HepG2 (cell line): ENCODE measurements at regions not wholly inside any gene's neighbourhood (a gene's known extent, or its start where the extent isn't known, plus 50 kb on each side); places are given as distances from the start of the nearest gene placed in this dataset.

Source experiments
- ATAC-seq: fragments of 200-7000 bp; cut with Tn5 transposase; 3 replicates; pipeline ENCODE4 v1.9.1; 2020; ENCODE audit warnings: mild to moderate bottlenecking, moderate library complexity
- BruUV-seq: library from RNA; stranded (reverse); fragments of 400-500 nt; replicated peaks from 2 replicates; lab custom pipeline; 2021; lab: Mats Ljungman, UMichigan
- CTCF ChIA-PET: fragments of 300-600 bp; formaldehyde crosslinking; extraction: SDS; loops from one replicate; lab custom pipeline; 2021; ENCODE audit warnings: low total read pairs, inconsistent platforms, low intra/inter-chr PET ratio; lab: Yijun Ruan, JAX
- POLR2A ChIA-PET: fragments of 350-600 bp; sonication (Branson Sonifier 250); formaldehyde crosslinking; loops from one replicate; lab custom pipeline; 2020; ENCODE audit warnings: antibody characterized with exemption, inconsistent platforms; lab: Yijun Ruan, JAX
- DNase-seq: peaks from one replicate; pipeline ENCODE4 v3.0.0-alpha.2; 2015; ENCODE audit warnings: low spot score
- FAIRE-seq: peaks from 3 replicates; lab custom pipeline; 2011; peaks lifted over from hg19 to GRCh38; lab: Jason Lieb, UNC
- H2AFZ ChIP-seq: one replicate; pipeline ENCODE4 v1.6.1; 2011; ENCODE audit warnings: low read length, inconsistent platforms
- H3K27ac ChIP-seq: fragments of 300-600 bp; 3 replicates; pipeline ENCODE4 v1.8.0; 2011; ENCODE audit warnings: mixed run types, mild to moderate bottlenecking, mixed read lengths, low read length, inconsistent platforms; ENCODE audit not compliant: insufficient read depth; ENCODE audit errors: extremely low read length
- H3K27me3 ChIP-seq, 2 experiments: fragments of 200-600 bp in 1 of 2; 2 replicates in 1 of 2; 3 replicates in 1 of 2; pipeline versions ENCODE4 v1.6.0 to v1.8.0; 2011; ENCODE audit warnings: low read length in 2 of 2, mild to moderate bottlenecking in 2 of 2, moderate library complexity in 2 of 2, inconsistent platforms in 1 of 2; ENCODE audit not compliant: insufficient read depth in 2 of 2, control insufficient read depth in 1 of 2
- H3K36me3 ChIP-seq, 2 experiments: fragments of 200-600 bp in 1 of 2; replicated peaks in 1 of 2; 2 replicates in 1 of 2; 3 replicates in 1 of 2; pipeline versions ENCODE4 v1.5.1 to v1.8.0; 2011; ENCODE audit warnings: low read length in 2 of 2, inconsistent platforms in 1 of 2; ENCODE audit not compliant: insufficient read depth in 2 of 2, control insufficient read depth in 1 of 2
- H3K4me1 ChIP-seq: 2 replicates; pipeline ENCODE4 v1.5.1; 2012; ENCODE audit warnings: low read length, inconsistent platforms; ENCODE audit not compliant: insufficient read depth
- H3K4me2 ChIP-seq: 2 replicates; pipeline ENCODE4 v1.6.0; 2011; ENCODE audit warnings: low read depth, low read length, inconsistent platforms
- H3K4me3 ChIP-seq, 3 experiments: fragments of 200-600 bp in 1 of 3; sonication (generic), shearing (Covaris generic) in 1 of 3; replicated peaks in 1 of 3; 2 replicates each; pipeline ENCODE4 v1.5.1; 2011 to 2016; ENCODE audit warnings: low read length in 3 of 3, inconsistent platforms in 2 of 3, low read depth in 2 of 3, mild to moderate bottlenecking in 2 of 3, control low read depth in 1 of 3, mixed read lengths in 1 of 3; ENCODE audit not compliant: insufficient read depth in 1 of 3
- H3K79me2 ChIP-seq: one replicate; pipeline ENCODE4 v1.6.1; 2011; ENCODE audit warnings: low read length, inconsistent platforms; ENCODE audit not compliant: insufficient read depth
- H3K9ac ChIP-seq: 2 replicates; pipeline ENCODE4 v1.6.0; 2011; ENCODE audit warnings: mild to moderate bottlenecking, low read depth, low read length, inconsistent platforms; ENCODE audit not compliant: insufficient read depth
- H3K9me3 ChIP-seq: 2 replicates; pipeline ENCODE4 v1.5.1; 2012; ENCODE audit warnings: mild to moderate bottlenecking, low read length
- H4K20me1 ChIP-seq: 2 replicates; pipeline ENCODE4 v1.6.0; 2011; ENCODE audit warnings: inconsistent platforms, mild to moderate bottlenecking, low read length, moderate library complexity; ENCODE audit not compliant: insufficient read depth
- ATF7 ChIP-seq, 2 experiments: fragments of 450-650 bp in 1 of 2; sonication (generic) in 1 of 2; formaldehyde crosslinking in 1 of 2; IDR thresholded peaks; 2 replicates each; pipeline versions ENCODE4 v1.4.0 to v1.6.1; 2016 to 2020; ENCODE audit warnings: antibody characterized with exemption in 1 of 2, mild to moderate bottlenecking in 1 of 2, missing genetic modification reagents in 1 of 2
- CBFB ChIP-seq: sonication (generic); formaldehyde crosslinking; IDR thresholded peaks from 2 replicates; pipeline ENCODE4 v1.4.0; 2020; ENCODE audit warnings: missing genetic modification reagents
- HMGXB4 ChIP-seq, 2 experiments: sonication (generic) in 1 of 2; formaldehyde crosslinking in 1 of 2; IDR thresholded peaks; 2 replicates each; pipeline versions ENCODE4 v1.4.0 to v1.6.1; 2018 to 2020; ENCODE audit warnings: missing genetic modification reagents in 2 of 2, borderline replicate concordance in 1 of 2, low read depth in 1 of 2, mild to moderate bottlenecking in 1 of 2, missing biosample characterization in 1 of 2
- KAT7 ChIP-seq: IDR thresholded peaks from 2 replicates; pipeline ENCODE4 v1.6.1; 2018; ENCODE audit warnings: borderline replicate concordance, missing compliant biosample characterization
- MBD4 ChIP-seq: IDR thresholded peaks from 2 replicates; pipeline ENCODE4 v1.6.1; 2012; ENCODE audit warnings: low read length, inconsistent platforms, borderline replicate concordance
- NFYC ChIP-seq: IDR thresholded peaks from 2 replicates; pipeline ENCODE4 v1.6.1; 2016; ENCODE audit warnings: missing genetic modification reagents, missing compliant biosample characterization
- POGZ ChIP-seq: sonication (generic); formaldehyde crosslinking; IDR thresholded peaks from 2 replicates; pipeline ENCODE4 v1.4.0; 2020; ENCODE audit warnings: mild to moderate bottlenecking, missing genetic modification reagents
- SNRNP70 ChIP-seq: fragments of 200-400 bp; formaldehyde crosslinking; IDR thresholded peaks from 2 replicates; pipeline ENCODE4 v1.6.1; 2017; ENCODE audit warnings: mild to moderate bottlenecking, low read depth, low read length, moderate library complexity
- TRIM24 ChIP-seq: sonication (generic); formaldehyde crosslinking; IDR thresholded peaks from 2 replicates; pipeline ENCODE4 v1.8.0; 2022; ENCODE audit warnings: mild to moderate bottlenecking, missing genetic modification reagents
- ZNF205 ChIP-seq: IDR thresholded peaks from 2 replicates; pipeline ENCODE4 v1.6.1; 2018; ENCODE audit warnings: missing biosample characterization, missing genetic modification reagents
- ZNF264 ChIP-seq: sonication (generic); formaldehyde crosslinking; IDR thresholded peaks from 2 replicates; pipeline ENCODE4 v1.4.0; 2020; ENCODE audit warnings: missing genetic modification reagents
- ZNF33A ChIP-seq: sonication (generic); formaldehyde crosslinking; IDR thresholded peaks from 2 replicates; pipeline ENCODE4 v1.5.1; 2020; ENCODE audit warnings: missing genetic modification reagents, mild to moderate bottlenecking, moderate library complexity, borderline replicate concordance
- ZNF446 ChIP-seq: sonication (generic); formaldehyde crosslinking; IDR thresholded peaks from 2 replicates; pipeline ENCODE4 v1.5.0; 2020; ENCODE audit warnings: mild to moderate bottlenecking, missing genetic modification reagents
- ZNF496 ChIP-seq: sonication (generic); formaldehyde crosslinking; IDR thresholded peaks from 2 replicates; pipeline ENCODE4 v1.8.1; 2023; ENCODE audit warnings: mild to moderate bottlenecking, moderate library complexity, missing genetic modification reagents; ENCODE audit not compliant: insufficient replicate concordance
- ZNF543 ChIP-seq: sonication (generic); formaldehyde crosslinking; IDR thresholded peaks from 2 replicates; pipeline ENCODE4 v1.4.0; 2020; ENCODE audit warnings: mild to moderate bottlenecking, missing genetic modification reagents
- WGBS: methylation state at CpG from one replicate; pipeline ENCODE4 v1.1.6; 2017; ENCODE audit warnings: low lambda C conversion rate; 5-methylcytosine and 5-hydroxymethylcytosine counted together
- in situ Hi-C: cut with HindIII; loops from 2 replicates; pipeline ENCODE4 v1.10.0; 2017; ENCODE audit warnings: low pct_unique_long_range_greater_than_20kb; ENCODE audit not compliant: extremely low pct_ligation_motif_present
- intact Hi-C: fragments of 100-400 bp; cut with micrococcal nuclease; formaldehyde crosslinking; loops from one replicate; pipeline ENCODE4 v1.10.0; 2022; ENCODE audit not compliant: unreplicated experiment

- Histone ChIP-seq H3K9ac (no peak overlapping the region), H3K9me3 (peaks cover 90% of the 10 kb centered on the region), H3K27me3 (no peaks in the 10 kb centered on the region), H3K27ac (no peak overlapping the region), H3K4me2 (no peak overlapping the region), H3K79me2 (no peaks in the 10 kb centered on the region), H3K4me3 (no peak overlapping the region), H3K36me3 (no peaks in the 10 kb centered on the region), H3K4me1 (no peaks in the 10 kb centered on the region), H2AFZ (no peak overlapping the region), H4K20me1 (no peaks in the 10 kb centered on the region)
- ATAC-seq (no peak), FAIRE-seq (no peak), DNase-seq (no peak)
- no TSS peak for BruUV-seq
- intact Hi-C loops (no loop called here), in situ Hi-C loops (no loop called here)
- ChIA-PET POLR2A (no interaction called here), CTCF (no interaction called here)
- WGBS = 15% methylated on average over 4 of the region's 4 CpGs
- TF ChIP-seq CBFB (no peak), KAT7 (no peak), ZNF543 (CRISPR knock-in tag) (no peak), ZNF446 (CRISPR knock-in tag) (no peak)
Measured at GRCh38 chr1:69129538-69129937, 438.2 kb upstream of the LRRC7 start.

GRCh38 chr1:69138172-69138571 is 429.6 kb upstream of the LRRC7 start:
- no peaks in the 10 kb centered on the region for H3K27me3 ChIP-seq
- no peak overlapping the region for H3K4me2 ChIP-seq
- ChIA-PET CTCF (no interaction called here), POLR2A (no interaction called here)
- H3K4me3 ChIP-seq = no peak overlapping the region
- intact Hi-C loops = no loop called here
- DNase-seq (no peak), FAIRE-seq (no peak), ATAC-seq (no peak)
- no peak overlapping the region for H2AFZ ChIP-seq
- H3K4me1 ChIP-seq = no peaks in the 10 kb centered on the region
- no peaks in the 10 kb centered on the region for H3K79me2 ChIP-seq
- H3K27ac ChIP-seq = no peak overlapping the region
- no peaks in the 10 kb centered on the region for H4K20me1 ChIP-seq
- no peak overlapping the region for H3K9ac ChIP-seq
- in situ Hi-C loops = no loop called here
- H3K36me3 ChIP-seq = no peaks in the 10 kb centered on the region
- 0% methylated on average over 1 of the region's 1 CpG for WGBS
- peaks cover 77% of the 10 kb centered on the region for H3K9me3 ChIP-seq
- BruUV-seq = no TSS peak
- no peak for TF ChIP-seq ZNF33A (CRISPR knock-in tag)
- no peak for TF ChIP-seq ATF7 (IDR thresholded peaks at IDR 0.05)
- TF ChIP-seq ATF7 (CRISPR knock-in tag; IDR thresholded peaks at IDR 0.05) = no peak
- no peak for TF ChIP-seq ZNF205 (CRISPR knock-in tag)
- TF ChIP-seq HMGXB4 (CRISPR knock-in tag; IDR thresholded peaks at IDR 0.05; ENCODE audit: borderline replicate concordance in 1 of 2, low read depth in 1 of 2) = no peak
- no peak for TF ChIP-seq MBD4
- no peak for TF ChIP-seq TRIM24 (CRISPR knock-in tag)
- TF ChIP-seq ZNF496 (CRISPR knock-in tag) = no peak
- no peak for TF ChIP-seq SNRNP70
- no peak for TF ChIP-seq ZNF264
- TF ChIP-seq NFYC = no peak
- no peak for TF ChIP-seq POGZ (CRISPR knock-in tag)
